Sigmoid colon (tissue), 4 donors: ENCODE measurements at regions not wholly inside any gene's neighbourhood (a gene's known extent, or its start where the extent isn't known, plus 50 kb on each side); places are given as distances from the start of the nearest gene placed in this dataset.

ENCODE experiments used
- POLR2A ChIP-seq, 2 donors: fragments of 450-650 bp; IDR thresholded peaks; one replicate each; pipeline ENCODE4 v1.6.1; 2016; ENCODE audit warnings: antibody characterized with exemption in 2 of 2, mild to moderate bottlenecking in 2 of 2, moderate library complexity in 2 of 2
- POLR2AphosphoS5 ChIP-seq, 4 donors: sonication (generic); formaldehyde crosslinking; IDR thresholded peaks; one replicate each; pipeline ENCODE4 v1.6.1; 2017; ENCODE audit warnings: antibody characterized with exemption in 4 of 4
- TF ChIP-seq, protein P1 (sequence below), 4 experiments: fragments of 450-650 bp in 3 of 4; fragments of 200-600 bp in 1 of 4; IDR thresholded peaks; one replicate each; pipeline ENCODE4 v1.5.1; 2016 to 2019; ENCODE audit warnings: antibody characterized with exemption in 4 of 4, mild to moderate bottlenecking in 3 of 4, moderate library complexity in 2 of 4

- TF ChIP-seq POLR2A (IDR thresholded peaks at IDR 0.05) (no peak), POLR2AphosphoS5 (IDR thresholded peaks at IDR 0.05) (no peak)
- TF ChIP-seq, protein P1, sequence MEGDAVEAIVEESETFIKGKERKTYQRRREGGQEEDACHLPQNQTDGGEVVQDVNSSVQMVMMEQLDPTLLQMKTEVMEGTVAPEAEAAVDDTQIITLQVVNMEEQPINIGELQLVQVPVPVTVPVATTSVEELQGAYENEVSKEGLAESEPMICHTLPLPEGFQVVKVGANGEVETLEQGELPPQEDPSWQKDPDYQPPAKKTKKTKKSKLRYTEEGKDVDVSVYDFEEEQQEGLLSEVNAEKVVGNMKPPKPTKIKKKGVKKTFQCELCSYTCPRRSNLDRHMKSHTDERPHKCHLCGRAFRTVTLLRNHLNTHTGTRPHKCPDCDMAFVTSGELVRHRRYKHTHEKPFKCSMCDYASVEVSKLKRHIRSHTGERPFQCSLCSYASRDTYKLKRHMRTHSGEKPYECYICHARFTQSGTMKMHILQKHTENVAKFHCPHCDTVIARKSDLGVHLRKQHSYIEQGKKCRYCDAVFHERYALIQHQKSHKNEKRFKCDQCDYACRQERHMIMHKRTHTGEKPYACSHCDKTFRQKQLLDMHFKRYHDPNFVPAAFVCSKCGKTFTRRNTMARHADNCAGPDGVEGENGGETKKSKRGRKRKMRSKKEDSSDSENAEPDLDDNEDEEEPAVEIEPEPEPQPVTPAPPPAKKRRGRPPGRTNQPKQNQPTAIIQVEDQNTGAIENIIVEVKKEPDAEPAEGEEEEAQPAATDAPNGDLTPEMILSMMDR (IDR thresholded peaks at IDR 0.05): no peak
Observed at GRCh38 chr5:124561451-124561850, 185.0 kb downstream of the ZNF608 start.
